Renal cortical epithelial cell (primary cell): ENCODE measurements at regions not wholly inside any gene's neighbourhood (a gene's known extent, or its start where the extent isn't known, plus 50 kb on each side); places are given as distances from the start of the nearest gene placed in this dataset.

Source experiments
- DNase-seq: peaks from one replicate; pipeline ENCODE4 v3.0.0-alpha.2; 2011; ENCODE audit warnings: low read depth

DNA sequence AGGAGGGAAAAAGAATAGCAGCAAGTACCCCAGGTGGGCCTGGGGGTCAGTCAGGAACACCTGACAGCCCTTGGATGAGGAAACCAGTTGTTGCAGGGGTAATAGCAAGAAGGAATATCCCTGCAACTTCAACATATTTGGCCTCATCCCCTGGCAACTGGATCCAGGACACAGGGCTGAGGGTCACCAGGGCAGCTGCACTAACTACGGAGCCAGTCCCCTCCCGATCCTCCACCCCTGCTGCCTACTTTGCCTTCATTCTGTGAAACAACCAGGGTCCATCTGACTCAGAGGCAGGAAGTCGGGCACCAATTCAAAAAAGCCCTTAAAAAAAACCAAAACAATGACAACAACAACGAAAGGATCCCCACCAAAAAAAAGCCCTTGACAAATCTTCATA, 52.9 kb downstream of the FRMPD3 start:
- no peak for DNase-seq

DNA sequence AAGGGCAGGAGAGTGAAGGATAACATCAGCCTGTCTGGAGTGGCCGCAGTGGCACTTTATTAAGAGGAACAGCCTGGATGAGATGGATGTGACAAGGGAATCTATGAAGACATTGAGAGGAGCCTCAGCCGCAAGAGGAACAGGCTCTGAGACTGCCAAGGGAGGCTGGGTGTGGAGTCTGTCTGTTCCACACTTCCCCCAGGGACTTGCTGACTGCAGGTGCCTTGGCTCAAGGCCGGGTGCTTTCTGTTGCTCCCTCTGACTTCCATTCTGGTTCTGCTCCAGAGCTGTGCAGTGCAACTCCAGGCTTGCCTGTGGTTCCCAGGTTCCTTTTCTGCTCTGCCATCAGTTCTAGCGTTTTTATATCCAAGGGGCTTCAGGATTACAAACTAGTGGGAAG, 54.6 kb downstream of the FRMPD3 start:
- DNase-seq = no peak

DNA sequence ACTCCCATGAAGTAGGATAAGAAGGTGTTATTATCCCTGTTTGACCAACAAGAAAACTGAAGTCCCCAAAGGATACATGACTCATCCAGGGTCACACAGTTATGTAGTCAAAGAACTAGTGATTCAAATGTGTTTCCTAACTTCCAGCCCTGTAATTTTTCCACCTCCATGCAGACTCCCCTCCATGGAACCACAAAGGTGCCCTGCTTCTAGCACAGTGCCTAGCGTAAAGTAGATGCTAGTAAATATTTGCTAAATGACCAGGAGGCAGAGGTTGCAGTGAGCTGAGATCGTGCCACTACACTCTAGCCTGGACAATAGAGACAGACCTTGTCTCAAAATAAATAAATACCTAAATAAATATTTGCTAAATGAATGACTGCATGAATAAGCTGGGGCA, 55.8 kb downstream of the FRMPD3 start:
- no peak for DNase-seq

DNA sequence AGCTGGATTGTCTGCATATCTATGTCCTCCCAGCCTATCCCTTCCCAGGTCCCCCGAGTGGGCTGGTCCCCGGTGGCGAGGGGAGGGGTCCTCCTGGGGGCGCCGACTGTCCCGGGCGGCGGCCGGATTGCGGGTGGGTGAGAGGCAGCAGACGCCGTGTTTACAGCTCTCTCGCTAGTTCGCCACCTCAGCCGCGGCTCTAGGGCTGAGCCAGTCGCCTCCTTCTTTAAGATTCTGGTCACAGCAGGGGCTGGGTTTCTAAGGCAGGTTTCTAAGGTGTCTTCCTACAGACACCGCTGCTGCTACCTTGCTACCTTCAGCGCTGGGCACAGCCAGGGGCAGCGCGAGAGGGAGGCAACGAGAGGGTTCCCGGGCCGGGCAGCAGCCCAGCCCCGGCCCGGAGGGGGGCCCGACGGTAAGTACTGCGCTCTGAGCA, 57.2 kb downstream of the FRMPD3 start:
- no peak for DNase-seq

DNA sequence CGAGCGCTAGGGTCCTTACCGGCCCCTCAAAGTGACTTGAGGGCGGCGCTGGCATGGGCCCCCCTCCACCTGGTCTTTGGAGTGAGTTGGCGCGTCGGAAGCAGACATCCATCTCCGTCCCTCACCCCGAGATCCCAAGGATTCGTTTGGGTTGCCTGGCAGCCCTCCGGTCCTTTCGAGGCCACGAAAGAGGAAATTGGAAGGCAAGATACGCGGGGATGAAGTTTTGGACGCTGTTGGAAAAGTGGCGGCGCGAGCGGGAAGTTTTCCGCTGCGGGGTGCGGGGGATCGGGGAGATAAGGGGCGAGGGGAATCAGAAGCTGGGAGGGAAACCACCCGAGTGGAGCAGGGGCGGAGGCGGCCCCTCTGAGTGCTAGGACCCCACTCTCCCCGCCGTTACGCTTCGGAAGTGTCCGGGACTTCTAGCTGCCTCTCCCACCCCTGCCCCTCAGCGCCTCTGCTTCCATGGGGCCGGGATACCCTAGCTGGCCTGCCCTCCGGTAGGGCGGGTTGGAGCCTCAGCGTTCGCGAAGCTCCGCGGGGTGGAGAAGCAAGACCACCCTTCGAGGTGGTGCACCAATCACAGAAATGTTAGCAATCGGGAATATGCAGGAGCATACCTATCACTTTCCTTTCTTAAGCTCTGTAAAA, 57.8 kb downstream of the FRMPD3 start:
- no peak for DNase-seq

DNA sequence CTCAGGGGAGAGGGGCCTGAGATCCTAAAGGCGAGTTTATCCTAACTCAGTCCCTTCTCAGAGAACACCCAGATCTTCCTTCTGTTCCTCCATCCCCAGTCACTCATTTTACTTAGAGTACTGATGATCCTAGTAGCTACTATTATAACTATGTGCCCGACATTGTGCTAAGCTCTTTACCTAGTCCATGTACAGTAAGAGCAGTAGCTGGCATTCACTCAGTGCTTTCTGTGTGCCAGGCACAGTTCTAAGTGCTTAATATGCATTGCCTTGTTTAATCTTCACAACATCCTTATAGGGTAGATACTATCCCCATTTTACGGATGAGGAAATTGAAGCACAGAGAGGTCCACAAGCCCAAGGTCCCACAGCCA, 58.3 kb downstream of the FRMPD3 start:
- no peak for DNase-seq

DNA sequence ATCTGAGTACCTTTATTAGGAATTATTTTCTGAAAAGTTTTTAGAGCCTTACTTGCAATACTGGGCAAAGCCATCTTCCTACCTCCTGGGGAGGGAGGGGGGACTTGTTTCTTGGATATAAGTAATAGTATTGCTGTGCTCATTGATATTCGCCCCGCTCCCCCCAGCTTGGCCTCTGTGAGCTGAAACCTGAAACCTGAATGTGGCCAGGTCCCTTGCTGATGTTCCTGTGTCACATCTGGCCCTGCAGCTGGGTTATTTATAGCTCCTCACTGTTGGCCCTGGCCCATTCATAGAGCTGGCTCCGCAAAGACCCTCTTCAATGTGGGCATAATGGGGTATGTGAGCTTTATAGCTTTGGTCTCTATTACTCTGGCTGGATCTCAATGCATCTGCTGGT, 59.5 kb downstream of the FRMPD3 start:
- DNase-seq = no peak

DNA sequence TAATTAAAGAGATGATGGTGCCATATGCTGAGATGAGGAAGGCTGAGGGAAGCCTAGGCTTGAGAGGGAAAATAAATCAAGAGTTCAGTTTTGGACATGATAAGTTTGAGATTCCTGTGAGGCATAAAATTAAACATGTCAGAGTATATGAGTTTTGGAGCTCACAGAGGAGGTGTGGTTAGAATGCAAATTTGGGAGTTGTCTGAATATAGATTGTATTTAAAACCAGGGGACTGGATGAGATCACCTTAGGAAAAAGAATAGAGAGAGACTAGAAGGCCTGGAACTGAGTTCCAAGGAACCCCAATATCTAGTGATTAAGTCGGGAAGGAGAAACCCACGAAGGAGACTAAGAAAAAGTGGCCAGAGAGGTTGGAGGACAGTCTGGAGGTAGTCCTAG, 65.5 kb downstream of the FRMPD3 start:
- no peak for DNase-seq

DNA sequence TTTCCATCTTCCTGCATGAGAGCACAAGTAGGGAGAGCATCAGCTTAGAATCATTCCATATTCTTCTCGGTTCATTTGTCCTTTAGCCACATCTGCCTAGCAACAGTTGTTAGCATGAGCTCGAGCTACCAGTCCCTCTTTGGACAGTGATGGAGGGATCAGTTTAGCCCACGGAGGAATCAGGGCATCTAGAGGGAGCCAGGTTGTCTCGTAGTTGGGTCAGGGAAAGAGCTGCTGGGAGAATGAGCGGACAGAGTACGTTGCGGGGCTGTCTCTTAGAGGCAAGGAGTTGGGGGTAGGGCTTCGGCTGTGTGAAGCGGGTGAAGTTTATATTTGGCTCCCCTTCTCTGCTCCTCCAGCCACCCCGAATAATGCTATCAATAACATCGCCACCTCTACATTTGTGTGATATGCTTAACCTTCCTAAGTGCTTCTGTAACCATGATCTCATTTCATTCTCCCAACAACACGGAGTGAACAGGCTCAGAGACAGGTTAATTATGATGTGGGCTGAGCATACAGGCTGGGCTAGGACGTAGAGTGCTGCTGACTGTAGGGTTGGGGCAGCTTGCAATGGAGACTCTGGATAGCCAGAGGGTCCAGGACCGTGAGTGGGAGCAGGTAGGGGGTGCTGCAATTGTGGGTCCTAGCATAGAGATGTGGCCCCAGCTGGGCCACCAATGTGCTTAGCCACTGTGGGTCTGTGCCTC, 72.6 kb downstream of the FRMPD3 start:
- DNase-seq = no peak

DNA sequence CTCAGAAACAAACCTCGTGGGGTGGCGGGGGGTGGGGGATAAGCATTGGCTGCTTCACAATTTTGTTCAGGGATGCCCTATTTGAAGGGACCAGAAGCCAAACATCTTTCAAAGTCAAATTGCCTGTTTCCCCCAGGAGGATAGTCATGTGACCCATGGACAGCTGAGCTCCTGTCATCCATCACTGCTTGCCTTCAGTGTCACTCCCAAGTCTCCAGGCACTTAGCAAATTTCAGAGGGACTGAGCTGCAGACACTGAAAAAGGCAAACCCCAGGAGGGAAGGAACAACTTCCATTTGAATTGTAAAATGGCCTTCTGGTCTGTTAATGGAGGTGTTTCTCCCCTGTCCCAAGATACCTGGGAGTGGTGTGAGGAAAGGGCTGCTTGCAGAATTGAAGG, 73.4 kb downstream of the FRMPD3 start:
- no peak for DNase-seq

DNA sequence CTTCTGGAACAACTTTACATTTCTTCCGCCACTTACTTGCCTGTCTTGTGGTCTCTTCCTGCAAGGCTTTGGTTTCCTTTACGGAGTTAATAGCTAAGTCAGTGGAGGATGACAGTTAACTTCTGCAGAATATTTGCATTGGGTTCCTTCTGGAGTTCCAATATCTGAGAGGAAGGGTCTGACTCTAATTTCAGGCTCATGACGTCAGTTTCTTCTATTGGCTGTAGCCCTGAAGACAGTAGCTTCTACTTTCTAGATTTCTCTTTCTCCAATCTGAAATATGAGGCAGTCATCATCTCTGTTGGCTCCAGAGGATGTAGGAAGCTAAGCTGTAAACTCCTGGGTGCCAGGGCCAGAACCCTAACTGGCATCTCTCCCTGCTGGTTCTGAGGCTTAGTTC, 76.7 kb downstream of the FRMPD3 start:
- DNase-seq = no peak

DNA sequence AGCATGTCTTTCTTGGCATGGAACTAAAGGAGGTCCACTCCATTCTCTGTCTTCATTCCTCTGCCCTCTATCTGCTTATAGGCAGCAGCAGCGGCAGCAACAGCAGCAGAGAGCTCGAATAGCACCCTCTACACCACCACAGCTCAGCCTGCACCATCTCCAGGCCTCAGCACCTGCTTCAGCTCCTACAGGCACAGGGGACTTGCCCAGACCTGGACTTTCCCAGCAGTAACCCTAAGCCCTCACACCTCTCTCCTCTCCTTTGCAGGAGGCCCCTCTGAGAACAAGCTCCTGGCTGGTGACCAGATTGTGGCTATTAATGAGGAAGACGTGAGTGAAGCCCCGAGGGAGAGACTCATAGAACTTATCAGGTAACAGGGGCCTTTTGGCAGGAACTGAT, 80.7 kb downstream of the FRMPD3 start:
- no peak for DNase-seq

DNA sequence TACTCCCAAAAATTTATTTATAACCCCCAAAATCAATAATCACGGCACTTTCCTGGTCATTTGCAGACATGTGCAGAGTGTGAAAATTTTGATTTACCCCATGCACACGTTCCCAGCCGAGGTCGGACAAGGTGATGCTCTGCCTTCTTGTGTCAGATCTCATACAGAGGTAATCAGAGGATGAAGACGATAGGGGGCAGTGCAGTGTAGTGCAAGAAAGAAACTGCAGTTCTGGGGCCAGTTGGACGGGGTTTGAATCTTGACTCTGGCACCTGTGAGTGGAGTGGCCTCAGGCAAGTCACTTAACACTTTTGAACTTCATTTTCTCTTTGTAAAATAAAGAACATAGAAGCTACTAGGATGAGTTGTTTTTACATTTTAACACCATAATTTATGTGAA, 88.4 kb downstream of the FRMPD3 start:
- peak; percentile 52 for DNase-seq

DNA sequence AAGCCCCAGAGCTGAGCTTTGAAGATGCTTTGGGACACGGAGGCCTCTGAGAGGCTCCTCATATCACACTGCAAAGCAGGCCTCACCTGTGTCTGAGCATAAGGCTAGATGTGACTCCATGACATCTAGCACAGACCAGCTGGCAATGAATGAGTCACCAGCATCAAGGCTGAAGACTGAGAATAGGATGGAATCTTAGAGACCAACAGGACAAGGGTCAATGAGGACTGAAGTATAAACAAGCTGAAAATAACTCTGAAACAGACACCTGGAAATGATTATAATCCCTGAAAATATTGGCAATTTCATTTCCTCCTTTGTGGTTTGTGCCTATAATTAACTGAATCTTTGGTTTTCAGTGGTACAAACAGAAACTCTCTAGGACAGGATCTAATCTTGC, 87.1 kb upstream of the PRPS1 start:
- DNase-seq = peak; percentile 15

DNA sequence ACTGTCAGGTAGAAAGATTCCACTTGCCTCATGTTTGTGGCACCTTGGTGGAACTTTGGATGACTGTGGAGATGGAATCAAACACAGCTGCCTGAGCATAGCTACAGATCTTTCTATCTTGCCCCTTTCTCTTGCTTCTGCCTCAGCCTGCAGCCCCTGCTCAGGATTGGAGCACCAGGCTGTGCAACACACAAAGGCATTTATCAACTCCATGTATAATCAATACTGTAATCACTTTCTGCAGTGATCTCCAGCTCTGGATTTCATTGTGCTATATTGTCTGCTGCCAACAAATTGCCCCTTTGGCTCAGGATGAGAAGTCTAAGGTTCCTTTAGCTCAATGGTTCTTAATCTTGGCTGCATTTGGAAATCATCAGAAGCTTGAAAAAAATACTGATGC, 86.3 kb upstream of the PRPS1 start:
- DNase-seq = no peak

DNA sequence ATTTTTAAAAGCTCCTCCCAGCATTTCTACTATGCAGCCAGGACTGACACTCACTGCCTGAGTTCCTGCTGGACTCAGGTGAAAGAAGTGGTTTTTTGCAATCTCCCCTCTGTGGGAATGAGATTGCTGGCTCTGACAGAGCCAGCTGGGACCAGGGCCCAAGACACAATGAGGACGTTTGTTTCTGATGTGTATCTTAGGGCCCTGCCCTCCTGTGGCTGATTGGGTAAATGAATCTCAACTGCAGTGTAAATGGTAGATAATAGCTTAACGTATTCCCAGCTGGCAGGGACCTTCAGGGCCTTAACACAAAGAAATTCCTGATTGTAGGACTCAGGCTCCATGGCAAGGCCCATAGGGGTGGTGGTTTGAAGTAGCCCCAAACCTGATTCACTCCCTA, 85.8 kb upstream of the PRPS1 start:
- DNase-seq = peak; percentile 12

DNA sequence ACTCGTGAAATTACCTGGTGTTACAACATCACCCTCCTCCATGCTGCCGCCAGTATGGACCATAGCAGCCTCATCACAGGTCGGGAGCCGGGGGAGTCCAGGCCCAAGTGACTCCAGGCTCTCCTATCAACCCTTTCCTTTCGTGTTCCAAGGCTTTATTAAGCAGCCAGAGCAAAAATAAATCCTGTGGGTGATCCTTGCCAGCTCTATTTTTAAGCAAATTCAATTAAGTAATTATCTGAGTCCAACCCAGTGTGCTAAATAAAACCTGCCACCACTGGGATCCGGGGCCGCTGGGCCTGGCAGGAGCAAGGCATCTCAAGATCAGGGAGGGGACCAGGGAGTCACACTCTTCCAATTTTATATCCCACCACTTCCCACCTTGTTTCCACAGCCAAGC, 80.7 kb upstream of the PRPS1 start:
- DNase-seq = no peak

DNA sequence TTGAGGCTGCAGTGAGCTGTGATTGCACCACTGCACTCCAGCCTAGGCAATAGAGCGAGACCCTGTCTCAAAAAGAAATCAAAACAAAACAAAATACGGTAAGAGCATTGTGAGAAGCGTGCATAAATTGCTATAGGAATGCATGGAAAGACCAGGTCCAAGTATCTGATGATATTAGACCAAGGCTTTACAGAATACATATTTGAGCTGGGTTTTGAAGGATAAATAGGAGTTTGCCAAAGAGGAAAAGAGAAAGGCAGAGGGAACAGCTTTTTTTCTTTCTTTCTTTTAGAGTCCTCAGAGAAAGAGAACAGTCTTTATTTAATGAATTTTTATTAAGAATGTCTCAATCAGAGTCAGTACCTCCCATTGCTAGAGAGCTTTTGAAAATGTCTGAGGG, 79.5 kb upstream of the PRPS1 start:
- no peak for DNase-seq

DNA sequence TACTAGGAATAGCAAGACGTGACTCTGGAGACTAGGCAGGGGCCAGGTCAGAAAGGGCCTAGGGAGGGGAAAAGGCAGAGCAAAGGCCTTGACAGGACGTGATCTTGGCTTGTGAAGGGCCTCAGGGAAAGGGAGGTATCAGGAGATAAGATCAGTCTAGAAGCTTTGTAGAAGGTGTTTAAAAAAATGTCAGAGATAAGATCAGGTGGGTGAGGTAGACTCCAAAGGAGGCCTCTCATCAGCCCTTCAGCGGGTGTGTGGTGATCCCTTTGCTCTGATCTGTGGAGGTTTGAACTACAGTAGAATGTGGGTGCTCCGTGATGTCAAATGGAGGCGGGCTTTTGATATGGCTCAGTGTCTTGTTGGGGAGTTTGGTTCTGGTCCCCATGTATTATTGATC, 78.8 kb upstream of the PRPS1 start:
- DNase-seq = no peak

DNA sequence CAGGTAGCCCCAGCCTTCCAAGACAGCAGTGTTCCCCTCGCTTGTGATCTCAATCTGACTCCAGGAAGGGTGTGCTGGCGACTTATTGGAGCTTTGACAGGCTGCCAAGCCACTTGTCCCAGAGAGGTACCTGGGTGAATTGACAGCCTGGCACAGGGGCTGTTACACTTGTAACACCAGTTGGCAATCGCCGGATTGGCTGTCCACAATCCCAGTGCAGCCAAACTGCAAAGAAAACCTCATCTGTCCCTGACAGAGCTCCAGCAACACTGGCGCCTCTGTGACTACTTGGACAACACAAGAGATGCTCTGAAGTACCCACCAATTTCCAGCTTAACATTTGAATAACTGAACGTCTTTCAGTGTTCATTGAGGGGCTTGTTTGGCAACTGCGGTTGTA, 76.8 kb upstream of the PRPS1 start:
- DNase-seq = no peak

DNA sequence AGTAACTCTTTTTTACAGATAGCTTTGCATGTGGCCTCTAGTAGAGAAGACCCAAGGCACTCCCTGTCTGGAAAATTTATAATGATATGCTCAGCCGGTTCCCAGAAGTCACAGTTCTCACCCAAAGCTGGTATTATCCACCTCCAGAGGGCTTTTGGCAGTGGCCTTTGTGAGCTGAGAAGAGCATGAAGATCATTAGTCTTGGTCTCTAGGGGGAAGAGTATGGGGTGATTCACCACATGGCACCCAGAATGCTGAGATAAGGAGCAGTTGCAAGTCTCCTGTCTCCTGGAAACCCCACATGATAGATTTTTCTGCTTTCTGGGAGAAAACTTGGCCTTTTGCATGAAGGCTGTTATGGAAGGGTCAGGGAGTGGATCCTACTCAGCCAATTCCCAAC, 75.4 kb upstream of the PRPS1 start:
- DNase-seq = no peak

DNA sequence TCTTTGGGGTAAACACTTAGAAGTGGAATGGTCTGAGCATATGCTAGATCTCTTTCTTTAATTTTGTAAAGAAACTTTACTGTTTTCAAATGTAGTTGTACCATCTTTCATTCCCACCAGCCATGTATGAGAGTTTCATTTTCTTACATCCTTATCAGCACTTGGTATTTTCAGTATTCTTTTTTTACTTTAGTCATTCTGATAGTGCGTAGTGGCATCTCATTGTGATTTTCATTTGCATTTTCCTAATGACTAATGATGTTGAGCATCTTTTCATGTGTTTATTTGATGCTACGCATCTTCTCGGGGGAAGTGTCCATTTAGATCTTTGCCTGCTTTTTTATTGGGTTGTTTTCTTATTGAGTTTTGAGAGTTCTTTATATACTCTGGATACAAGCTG, 71.3 kb upstream of the PRPS1 start:
- no peak for DNase-seq

DNA sequence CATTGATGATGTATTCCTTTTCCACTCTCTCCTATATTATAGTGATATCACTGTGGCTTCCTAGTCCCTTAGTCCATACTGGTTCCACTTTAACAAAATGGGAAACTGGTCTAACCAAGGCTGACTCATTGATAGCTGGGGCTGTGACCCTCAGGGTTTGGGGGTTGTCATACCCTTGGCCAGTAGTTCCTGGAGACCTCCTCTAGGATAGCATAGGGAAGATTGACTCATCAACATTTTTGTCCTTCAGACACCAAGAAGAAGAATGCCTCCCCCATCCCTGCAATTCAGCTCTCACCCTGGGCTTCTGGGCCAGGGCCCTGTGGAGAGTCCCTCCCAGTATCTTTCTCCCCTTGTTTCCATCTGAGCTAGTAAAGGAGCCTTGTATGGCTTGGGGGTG, 68.8 kb upstream of the PRPS1 start:
- DNase-seq = peak; percentile 37

DNA sequence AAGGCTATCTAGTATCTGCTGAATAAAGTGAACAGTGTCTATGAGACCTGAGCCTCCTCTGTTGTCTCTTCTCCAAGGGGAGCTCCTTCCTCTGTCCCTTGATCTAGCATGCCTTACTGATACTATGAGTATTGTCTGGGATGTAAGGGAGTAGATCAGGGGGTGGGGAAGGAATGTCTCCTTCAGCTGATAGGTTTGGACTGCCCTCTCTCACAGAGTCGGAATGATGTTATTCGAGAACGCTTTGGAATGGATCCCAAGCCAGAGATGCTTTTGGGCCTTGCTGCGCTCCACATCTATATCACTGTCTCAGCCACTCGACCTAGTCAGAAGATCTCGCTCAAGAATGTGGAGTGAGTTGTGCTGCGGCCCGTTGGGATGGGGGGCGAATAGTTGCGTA, 68.3 kb upstream of the PRPS1 start:
- no peak for DNase-seq
